ENCODE measurements at regions not wholly inside any gene's neighbourhood (a gene's known extent, or its start where the extent isn't known, plus 50 kb on each side); places are given as distances from the start of the nearest gene placed in this dataset.

DNA sequence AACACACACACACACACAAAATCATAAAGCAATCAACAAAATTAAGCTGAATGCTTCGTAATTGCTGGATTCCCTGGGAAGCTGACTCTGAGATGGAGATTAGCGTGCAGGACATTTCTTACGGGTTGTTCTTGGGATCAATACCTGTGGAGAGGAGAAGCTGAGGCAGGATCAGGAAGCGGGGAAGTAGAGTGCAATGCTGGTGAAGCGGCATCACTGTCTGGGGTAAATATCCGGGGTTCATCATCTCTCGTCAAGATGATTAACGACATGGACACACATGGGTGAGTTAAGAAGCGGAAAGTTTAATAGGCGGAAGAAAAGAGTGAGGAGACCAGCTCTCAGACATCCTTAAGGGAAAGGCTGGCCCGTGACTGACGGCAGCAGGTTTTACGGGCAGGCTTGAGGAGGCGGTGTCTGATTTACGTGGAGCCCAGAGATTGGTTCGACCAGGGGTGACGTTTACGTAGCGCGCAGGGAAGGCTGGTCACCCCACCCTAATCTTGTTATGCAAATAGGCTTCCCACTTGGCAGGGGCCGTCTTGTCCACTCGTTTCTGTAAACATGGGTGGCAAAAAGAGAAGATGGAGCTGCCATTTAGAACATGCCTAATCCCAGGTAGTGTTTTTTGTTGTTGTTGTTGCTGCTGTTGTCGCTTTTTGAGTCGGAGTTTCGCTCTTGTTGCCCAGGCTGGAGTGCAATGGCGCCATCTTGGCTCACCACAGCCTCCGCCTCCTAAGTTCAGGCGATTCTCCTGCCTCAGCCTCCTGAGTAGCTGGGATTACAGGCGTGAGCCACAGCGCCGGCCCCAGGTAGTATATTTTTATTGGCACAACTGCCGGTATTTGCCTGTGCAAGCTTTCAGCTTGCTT, 135.6 kb upstream of the KCNJ15 start:
- DNase-seq (ENCODE audit: low read depth), result no peak
- no peak overlapping the region for H3K4me3 ChIP-seq (ENCODE audit: low read depth, low read length)
- no peak for TF ChIP-seq CTCF (IDR thresholded peaks at IDR 0.05; ENCODE audit: low read depth, low read length, missing control alignments)

- TF ChIP-seq CTCF (IDR thresholded peaks at IDR 0.05; ENCODE audit: low read depth, low read length, missing control alignments), result no peak
- H3K4me3 ChIP-seq (ENCODE audit: low read depth, low read length), result no peak overlapping the region
- no peak for DNase-seq (ENCODE audit: low read depth)
Observed at GRCh38 chr21:38121888-38122720, 134.7 kb upstream of the KCNJ15 start.

DNA sequence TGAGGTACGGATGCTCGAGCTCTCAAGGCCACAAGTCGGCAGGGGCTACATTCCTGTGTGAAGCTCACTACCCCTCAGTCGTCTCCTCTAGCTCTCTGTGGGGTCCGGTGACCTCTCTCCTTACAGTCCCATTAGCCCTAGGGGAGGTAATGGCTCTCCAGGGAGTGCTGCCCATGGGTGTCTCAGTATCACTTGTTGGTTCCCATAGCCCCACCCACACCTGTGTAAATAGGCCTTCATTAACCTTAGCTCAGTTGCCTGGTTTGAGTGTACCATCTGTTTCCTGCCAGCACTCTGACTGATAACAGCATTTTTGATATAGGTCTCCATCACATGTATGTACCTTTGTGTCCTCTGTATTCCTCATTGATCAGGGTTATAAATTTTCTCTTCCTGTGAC, 133.2 kb upstream of the KCNJ15 start:
- H3K4me3 ChIP-seq (ENCODE audit: low read depth, low read length), result no peak overlapping the region
- DNase-seq (ENCODE audit: low read depth), result no peak
- TF ChIP-seq CTCF (IDR thresholded peaks at IDR 0.05; ENCODE audit: low read depth, low read length, missing control alignments), result no peak

- DNase-seq (ENCODE audit: low read depth), result peak; percentile 5
- TF ChIP-seq CTCF (IDR thresholded peaks at IDR 0.05; ENCODE audit: low read depth, low read length, missing control alignments), result peak; percentile 90
- no peak overlapping the region for H3K4me3 ChIP-seq (ENCODE audit: low read depth, low read length)
Observed at GRCh38 chr21:38126666-38127303, 130.0 kb upstream of the KCNJ15 start.

DNA sequence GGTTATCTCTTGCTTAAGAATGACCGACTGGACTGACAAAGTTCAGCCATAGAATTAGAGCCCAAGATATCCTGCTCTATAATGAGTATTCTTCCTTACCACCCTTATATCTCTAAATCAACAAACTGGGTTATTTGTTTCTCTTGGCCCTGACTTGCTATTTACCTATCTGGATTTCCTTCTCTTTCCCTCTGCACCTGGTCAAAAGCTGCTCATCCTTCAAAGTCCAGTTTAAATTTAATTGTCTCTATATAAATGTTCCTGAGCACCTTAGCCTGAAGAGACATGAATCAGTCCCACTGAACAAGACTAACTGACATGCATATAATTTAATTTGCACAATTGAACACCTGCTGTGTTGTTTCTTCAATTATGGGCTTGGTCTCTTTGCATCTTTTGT, 127.1 kb upstream of the KCNJ15 start:
- no peak for DNase-seq (ENCODE audit: low read depth)
- no peak for TF ChIP-seq CTCF (IDR thresholded peaks at IDR 0.05; ENCODE audit: low read depth, low read length, missing control alignments)
- no peak overlapping the region for H3K4me3 ChIP-seq (ENCODE audit: low read depth, low read length)

DNA sequence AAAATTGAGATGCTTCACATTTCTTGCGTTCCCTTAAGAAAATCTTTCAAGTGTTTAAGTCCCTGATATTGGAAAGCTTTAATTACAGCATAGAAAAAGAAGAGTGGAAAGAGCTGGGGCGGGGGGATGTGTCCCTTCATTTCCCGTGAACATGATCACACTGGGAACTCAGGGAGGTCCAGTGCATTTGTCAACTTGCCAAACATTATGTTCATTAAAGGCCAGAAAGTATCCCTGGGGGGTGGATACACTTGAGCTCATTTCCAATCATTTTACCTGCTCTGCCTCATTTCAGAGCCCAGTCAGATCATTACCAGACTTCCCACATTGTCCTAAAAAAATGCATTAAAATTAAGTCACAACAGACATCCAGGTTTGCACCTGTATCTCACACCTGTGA, 123.6 kb upstream of the KCNJ15 start:
- no peak for DNase-seq (ENCODE audit: low read depth)

More for the DNA sequence above, 123.6 kb upstream of the KCNJ15 start:
- no peak overlapping the region for H3K4me3 ChIP-seq (ENCODE audit: low read depth, low read length)
- TF ChIP-seq CTCF (IDR thresholded peaks at IDR 0.05; ENCODE audit: low read depth, low read length, missing control alignments), result no peak

Measured in GM12864 (cell line).